IPS-20b (cell line): ENCODE measurements at regions not wholly inside any gene's neighbourhood (a gene's known extent, or its start where the extent isn't known, plus 50 kb on each side); places are given as distances from the start of the nearest gene placed in this dataset.

Experiments used
- H3K27ac ChIP-seq: one replicate; pipeline ENCODE4 v1.5.1; 2013; ENCODE audit warnings: low read length
- H3K27me3 ChIP-seq: 2 replicates; pipeline ENCODE4 v1.6.1; 2013; ENCODE audit warnings: mild to moderate bottlenecking, low read length, inconsistent platforms; ENCODE audit not compliant: insufficient read depth
- H3K36me3 ChIP-seq: 2 replicates; pipeline ENCODE4 v1.6.1; 2013; ENCODE audit warnings: low read depth, mild to moderate bottlenecking, inconsistent platforms, low read length, moderate library complexity; ENCODE audit not compliant: insufficient read depth
- H3K4me1 ChIP-seq: 2 replicates; pipeline ENCODE4 v1.6.1; 2013; ENCODE audit warnings: mild to moderate bottlenecking, control low read depth, inconsistent platforms, low read length, moderate library complexity; ENCODE audit not compliant: insufficient read depth
- H3K4me3 ChIP-seq: 2 replicates; pipeline ENCODE4 v1.5.1; 2013; ENCODE audit warnings: mild to moderate bottlenecking, low read length, inconsistent platforms
- H3K9ac ChIP-seq: 2 replicates; pipeline ENCODE4 v1.6.1; 2013; ENCODE audit warnings: low read depth, mild to moderate bottlenecking, inconsistent platforms, low read length, moderate library complexity
- H3K9me3 ChIP-seq: 2 replicates; pipeline ENCODE4 v1.6.1; 2013; ENCODE audit warnings: mild to moderate bottlenecking, low read depth, low read length, inconsistent platforms; ENCODE audit not compliant: insufficient read depth

DNA sequence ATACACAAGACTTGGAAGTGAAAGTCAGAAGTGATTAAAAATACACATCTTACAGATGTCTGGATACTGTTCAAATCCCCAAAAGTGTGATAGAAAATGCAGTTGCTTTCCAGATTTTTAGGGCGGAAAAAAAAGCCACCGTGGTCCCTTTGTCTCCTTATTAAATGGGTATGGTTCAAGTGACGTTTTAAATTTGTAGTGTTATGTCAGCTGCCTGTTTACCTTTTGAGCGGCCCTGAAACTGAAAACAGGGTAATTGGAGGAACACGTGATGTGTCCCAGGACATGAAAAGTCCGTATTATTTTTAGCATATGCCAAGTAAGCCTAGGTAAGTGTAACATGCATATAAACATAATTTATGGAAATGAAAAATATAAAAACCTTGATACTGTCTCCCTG lies 109.0 kb upstream of the PDZRN3 start:
- Histone ChIP-seq H3K4me1 (peaks cover 6% of the 10 kb centered on the region; the same call in 1 of the 2 replicates), H3K27me3 (no peaks in the 10 kb centered on the region), H3K9me3 (no peaks in the 10 kb centered on the region), H3K27ac (no peak overlapping the region), H3K36me3 (no peaks in the 10 kb centered on the region), H3K4me3 (no peak overlapping the region), H3K9ac (no peak overlapping the region)

GRCh38 chr3:73729969-73730440 lies 105.3 kb upstream of the PDZRN3 start:
- Histone ChIP-seq H3K4me3 (no peak overlapping the region), H3K36me3 (no peaks in the 10 kb centered on the region), H3K4me1 (peaks cover 20% of the 10 kb centered on the region), H3K27me3 (no peaks in the 10 kb centered on the region), H3K27ac (no peak overlapping the region), H3K9me3 (no peaks in the 10 kb centered on the region), H3K9ac (no peak overlapping the region)

DNA sequence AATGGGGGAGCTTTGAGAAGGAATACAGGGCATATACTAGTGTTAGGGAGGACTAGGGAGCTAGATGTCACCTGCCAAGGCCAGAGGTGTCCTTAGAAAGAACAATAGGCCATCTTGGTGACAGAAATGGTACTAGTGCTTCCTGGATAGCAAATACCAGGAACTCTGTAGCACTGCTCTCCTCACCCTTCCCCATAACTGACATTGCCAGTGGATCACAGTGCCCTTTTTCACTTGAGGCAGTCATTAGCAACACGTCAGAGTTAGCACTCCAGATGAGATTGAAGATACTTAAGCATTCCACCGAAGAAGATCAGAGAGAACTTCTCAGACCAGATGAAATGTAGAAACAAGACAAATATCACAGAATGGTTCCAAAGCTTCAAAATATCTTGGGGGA lies 103.1 kb upstream of the PDZRN3 start:
- Histone ChIP-seq H3K4me3 (no peak overlapping the region), H3K27me3 (no peaks in the 10 kb centered on the region), H3K4me1 (peaks cover 14% of the 10 kb centered on the region), H3K36me3 (no peaks in the 10 kb centered on the region), H3K9ac (no peak overlapping the region), H3K9me3 (no peaks in the 10 kb centered on the region), H3K27ac (no peak overlapping the region)

DNA sequence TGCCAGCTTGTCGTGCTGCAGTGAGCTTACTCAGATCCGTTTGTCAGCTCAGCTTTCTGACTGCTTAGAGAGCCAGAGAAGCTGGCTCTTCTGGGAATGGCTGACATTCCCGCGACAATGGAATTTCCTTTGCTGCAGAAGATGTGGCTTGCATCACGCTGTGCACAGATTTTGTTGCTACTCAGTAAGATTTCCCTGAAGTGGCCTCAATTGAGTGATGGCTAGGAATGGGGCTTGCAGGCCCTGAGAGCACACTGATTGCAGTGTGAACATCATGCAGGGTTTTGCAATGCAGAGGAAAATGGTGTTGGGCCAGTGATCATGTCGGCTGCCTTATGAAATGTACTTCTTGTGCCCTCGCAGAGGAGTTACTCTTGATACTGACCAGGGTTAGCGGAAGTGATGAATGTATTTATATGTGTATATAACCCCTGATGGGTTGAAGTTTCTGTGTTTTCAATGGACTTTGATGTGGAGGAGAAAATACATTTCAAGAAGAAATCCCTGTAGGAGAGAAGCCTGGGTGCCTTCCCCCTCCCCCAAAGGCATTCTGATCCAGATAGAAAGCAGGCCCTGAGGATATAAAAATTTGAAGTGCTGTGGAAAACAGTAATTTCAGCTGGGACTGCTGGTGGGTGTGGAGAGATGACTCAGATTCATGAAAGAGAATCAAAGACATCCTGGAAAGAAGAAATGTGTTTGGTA lies 102.5 kb upstream of the PDZRN3 start:
- Histone ChIP-seq H3K36me3 (no peaks in the 10 kb centered on the region), H3K4me3 (no peak overlapping the region), H3K27ac (no peak overlapping the region), H3K9me3 (no peaks in the 10 kb centered on the region), H3K27me3 (no peaks in the 10 kb centered on the region), H3K4me1 (peaks cover 14% of the 10 kb centered on the region), H3K9ac (no peak overlapping the region)

- Histone ChIP-seq H3K9ac (no peak overlapping the region), H3K27me3 (no peaks in the 10 kb centered on the region)
These were observed 98.9 kb upstream of the PDZRN3 start for GRCh38 chr3:73723596-73723995.

DNA sequence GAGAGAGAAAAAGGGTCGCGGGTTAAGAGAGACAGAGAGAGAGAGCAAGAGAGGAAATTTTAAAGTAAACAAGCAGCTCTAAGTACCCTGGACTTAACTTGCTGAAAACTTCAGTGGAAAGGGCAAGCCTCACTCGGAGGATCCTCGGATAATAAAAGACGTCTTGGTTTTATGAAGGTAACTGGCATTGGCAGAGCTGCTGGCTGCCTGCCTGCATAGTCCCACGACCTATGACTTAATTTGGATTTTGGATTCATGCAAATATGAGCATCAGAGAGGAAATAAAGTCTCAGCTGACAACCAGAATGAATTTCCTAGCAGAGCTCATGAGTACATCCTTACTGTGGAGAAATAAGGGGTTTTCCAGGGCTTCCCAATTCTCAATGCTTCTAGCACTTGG lies 95.1 kb upstream of the PDZRN3 start:
- H3K27ac ChIP-seq, result no peak overlapping the region
- no peaks in the 10 kb centered on the region for H3K9me3 ChIP-seq
- no peak overlapping the region for H3K9ac ChIP-seq
- H3K4me3 ChIP-seq, result no peak overlapping the region
- no peaks in the 10 kb centered on the region for H3K4me1 ChIP-seq
- no peaks in the 10 kb centered on the region for H3K27me3 ChIP-seq
- no peaks in the 10 kb centered on the region for H3K36me3 ChIP-seq

More at GRCh38 chr3:73723596-73723995, 98.9 kb upstream of the PDZRN3 start:
- no peak overlapping the region for H3K27ac ChIP-seq
- H3K36me3 ChIP-seq, result no peaks in the 10 kb centered on the region
- no peak overlapping the region for H3K4me3 ChIP-seq
- no peaks in the 10 kb centered on the region for H3K9me3 ChIP-seq
- H3K4me1 ChIP-seq, result peaks cover 14% of the 10 kb centered on the region

DNA sequence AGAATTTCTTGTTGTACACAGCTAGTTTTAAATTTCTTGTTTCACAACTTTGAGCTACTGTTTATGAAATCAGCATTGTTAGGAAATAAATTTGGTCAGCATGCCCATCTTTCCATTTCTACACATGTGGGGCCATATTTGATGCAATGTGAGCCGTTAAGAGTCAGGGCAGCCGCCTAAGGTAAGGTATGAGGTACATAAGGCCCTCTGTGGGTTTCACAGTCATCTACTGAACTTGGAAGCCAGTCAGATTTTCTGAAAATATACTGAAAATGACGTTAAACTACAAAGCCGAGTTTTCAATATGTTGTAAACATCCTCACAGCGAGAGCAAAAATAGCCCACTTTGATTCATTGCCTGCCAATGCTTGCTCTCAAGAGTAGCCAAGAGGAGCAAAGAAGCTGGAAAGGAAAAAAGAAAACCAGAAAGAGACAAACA lies 94.7 kb upstream of the PDZRN3 start:
- H3K27me3 ChIP-seq, result no peaks in the 10 kb centered on the region
- H3K27ac ChIP-seq, result no peak overlapping the region
- no peak overlapping the region for H3K4me3 ChIP-seq
- H3K36me3 ChIP-seq, result no peaks in the 10 kb centered on the region
- H3K9me3 ChIP-seq, result no peaks in the 10 kb centered on the region
- no peaks in the 10 kb centered on the region for H3K4me1 ChIP-seq
- H3K9ac ChIP-seq, result no peak overlapping the region

DNA sequence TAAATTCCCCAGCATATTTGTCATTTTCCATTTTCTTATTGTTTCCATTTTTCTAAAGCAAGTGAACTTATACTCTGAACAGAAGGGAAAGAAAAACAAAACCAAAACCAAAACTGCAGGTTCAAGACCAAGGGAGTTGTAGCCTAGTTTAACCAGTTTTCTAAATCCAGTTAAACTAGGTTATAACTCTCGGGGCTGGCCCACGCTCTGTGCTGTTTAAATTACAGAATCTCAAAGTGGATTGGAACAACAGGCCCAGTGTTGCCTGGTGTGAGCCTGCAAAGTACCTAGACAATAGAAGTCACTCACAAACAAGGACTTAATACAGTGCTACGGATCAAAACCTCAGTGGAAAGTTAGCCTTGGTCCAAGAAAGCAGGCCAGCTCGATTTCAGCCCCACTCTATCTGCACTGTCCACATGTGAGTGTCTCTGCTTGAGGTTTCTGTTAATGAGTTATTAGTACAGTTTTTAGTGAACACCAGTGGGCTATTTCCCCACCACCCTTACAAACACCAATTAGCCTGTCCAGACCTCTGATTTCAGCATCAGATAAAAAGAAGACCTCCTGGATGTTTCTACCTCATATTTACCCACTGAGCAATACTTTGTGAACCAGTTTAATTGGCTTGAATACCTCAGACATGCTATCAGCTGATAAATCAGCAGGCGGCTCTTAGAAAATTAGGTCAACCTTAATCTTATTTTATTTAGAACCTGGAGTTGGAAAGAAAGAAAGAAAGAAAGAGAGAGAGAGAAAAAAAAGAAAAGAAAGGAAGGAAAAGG lies 93.8 kb upstream of the PDZRN3 start:
- H3K27me3 ChIP-seq, result no peaks in the 10 kb centered on the region
- no peak overlapping the region for H3K27ac ChIP-seq
- no peaks in the 10 kb centered on the region for H3K9me3 ChIP-seq
- no peaks in the 10 kb centered on the region for H3K4me1 ChIP-seq
- H3K9ac ChIP-seq, result no peak overlapping the region
- H3K36me3 ChIP-seq, result no peaks in the 10 kb centered on the region
- no peak overlapping the region for H3K4me3 ChIP-seq

DNA sequence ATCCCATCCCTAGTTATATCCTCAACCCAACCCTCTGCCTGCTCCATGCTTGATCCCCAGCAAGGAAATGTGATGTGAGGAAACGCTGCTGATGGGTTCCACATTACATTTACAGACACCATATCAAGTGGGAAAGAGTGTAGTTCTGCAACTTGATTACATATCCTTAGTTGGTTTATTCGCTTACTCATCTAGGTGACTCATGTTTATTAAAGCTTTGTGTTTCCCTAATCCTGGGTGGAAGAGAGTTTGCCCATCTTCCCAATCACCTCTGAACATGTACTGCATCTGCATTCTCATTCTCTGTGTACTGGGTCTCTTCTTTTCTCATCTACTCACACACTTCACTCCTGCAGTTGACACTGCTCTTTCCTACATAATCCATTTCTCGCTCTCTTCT lies 91.7 kb upstream of the PDZRN3 start:
- H3K9me3 ChIP-seq, result no peaks in the 10 kb centered on the region
- no peak overlapping the region for H3K27ac ChIP-seq
- H3K9ac ChIP-seq, result no peak overlapping the region
- no peaks in the 10 kb centered on the region for H3K4me1 ChIP-seq
- H3K36me3 ChIP-seq, result no peaks in the 10 kb centered on the region
- no peaks in the 10 kb centered on the region for H3K27me3 ChIP-seq
- no peak overlapping the region for H3K4me3 ChIP-seq

GRCh38 chr3:73710340-73710739 lies 85.6 kb upstream of the PDZRN3 start:
- Histone ChIP-seq H3K27ac (no peak overlapping the region), H3K9me3 (no peaks in the 10 kb centered on the region), H3K9ac (no peak overlapping the region), H3K4me1 (no peaks in the 10 kb centered on the region), H3K4me3 (no peak overlapping the region), H3K36me3 (no peaks in the 10 kb centered on the region), H3K27me3 (no peaks in the 10 kb centered on the region)

DNA sequence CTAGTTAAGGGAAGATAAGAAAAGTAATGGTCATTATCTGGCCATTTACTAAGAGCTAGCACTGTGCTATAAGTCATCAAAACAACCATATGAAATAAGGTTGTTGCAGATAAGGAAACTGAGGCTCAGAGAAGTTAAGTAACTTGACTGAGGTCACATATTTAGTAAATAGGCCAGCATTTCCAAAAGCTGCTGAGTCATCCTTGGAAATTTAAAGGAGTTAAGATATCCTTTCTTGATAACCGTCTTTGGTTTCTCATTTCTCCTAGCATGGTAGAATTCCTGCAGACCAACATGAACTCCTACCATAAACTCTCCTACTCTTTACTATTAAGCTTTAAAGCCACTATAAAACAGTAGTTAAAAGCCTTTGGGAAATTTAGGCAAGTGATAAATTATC lies 85.0 kb upstream of the PDZRN3 start:
- Histone ChIP-seq H3K9me3 (no peaks in the 10 kb centered on the region), H3K9ac (no peak overlapping the region), H3K27ac (no peak overlapping the region), H3K27me3 (no peaks in the 10 kb centered on the region), H3K4me1 (no peaks in the 10 kb centered on the region), H3K36me3 (no peaks in the 10 kb centered on the region), H3K4me3 (no peak overlapping the region)

- Histone ChIP-seq H3K36me3 (no peaks in the 10 kb centered on the region), H3K4me1 (no peaks in the 10 kb centered on the region), H3K27ac (no peak overlapping the region), H3K9ac (no peak overlapping the region), H3K4me3 (no peak overlapping the region), H3K27me3 (no peaks in the 10 kb centered on the region), H3K9me3 (no peaks in the 10 kb centered on the region)
These were observed 84.2 kb upstream of the PDZRN3 start for GRCh38 chr3:73708956-73709355.
